Activated T-helper 2 cell treated with anti-CD3 and anti-CD28 coated beads, Interferon-gamma antibody, Interleukin-2, Interleukin-4, amounts not matched to agents 10 μg/mL and 5 μg/mL and 100 μg/mL, durations not matched to agents 14 hours and 24 hours and 36 hours (primary cell): ENCODE measurements at regions not wholly inside any gene's neighbourhood (a gene's known extent, or its start where the extent isn't known, plus 50 kb on each side); places are given as distances from the start of the nearest gene placed in this dataset.

Experiments used
- DNase-seq: peaks from one replicate; pipeline ENCODE4 v3.0.0; 2021; ENCODE audit warnings: low spot score
- H3K27ac Mint-ChIP-seq: one replicate; pipeline ENCODE4 v1.8.0; 2021; ENCODE audit warnings: mixed read lengths
- H3K27me3 Mint-ChIP-seq: one replicate; pipeline ENCODE4 v1.8.0; 2021; ENCODE audit warnings: low read depth, mixed read lengths
- H3K36me3 Mint-ChIP-seq: one replicate; pipeline ENCODE4 v1.8.0; 2021; ENCODE audit warnings: low read depth, mixed read lengths
- H3K4me1 Mint-ChIP-seq: one replicate; pipeline ENCODE4 v1.8.0; 2021; ENCODE audit warnings: low read depth, mixed read lengths
- H3K4me3 Mint-ChIP-seq: one replicate; pipeline ENCODE4 v1.8.0; 2021; ENCODE audit warnings: low read depth, mild to moderate bottlenecking, moderate library complexity, mixed read lengths
- H3K9me3 Mint-ChIP-seq: one replicate; pipeline ENCODE4 v1.8.0; 2021; ENCODE audit warnings: mixed read lengths
- intact Hi-C: fragments of 100-400 bp; cut with micrococcal nuclease; formaldehyde crosslinking; loops from one replicate; pipeline ENCODE4 v1.15.1; 2023

- Mint-ChIP-seq H3K4me1 (no peaks in the 10 kb centered on the region), H3K27ac (no peak overlapping the region), H3K27me3 (peaks cover 10% of the 10 kb centered on the region), H3K4me3 (no peak overlapping the region), H3K36me3 (no peaks in the 10 kb centered on the region), H3K9me3 (no peaks in the 10 kb centered on the region)
- intact Hi-C loops: no loop called here
- no peak for DNase-seq
These were observed 193.7 kb downstream of the TTC39B start for GRCh38 chr9:15113288-15113687.

DNA sequence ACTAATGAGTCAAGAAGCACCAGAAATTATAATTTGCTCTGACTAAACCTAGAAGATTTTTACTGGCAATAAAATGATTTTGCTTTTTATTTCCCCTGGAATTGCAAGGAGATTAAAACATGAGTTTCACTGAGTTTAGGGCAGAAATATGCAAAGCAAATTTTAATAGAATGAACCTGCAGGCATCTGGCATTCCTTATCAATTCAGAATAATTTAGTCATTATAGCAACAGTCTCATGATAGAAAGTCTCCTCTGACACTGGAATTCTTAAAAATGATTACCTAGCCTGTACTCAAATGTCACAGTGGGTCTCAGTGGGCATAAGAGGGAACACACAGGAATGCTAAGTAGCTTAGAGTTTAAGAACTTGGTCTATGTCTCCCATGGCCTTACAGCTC, 195.9 kb downstream of the TTC39B start:
- intact Hi-C loops: no loop called here
- H3K4me1 Mint-ChIP-seq: no peaks in the 10 kb centered on the region
- peaks cover 7% of the 10 kb centered on the region for H3K27me3 Mint-ChIP-seq
- DNase-seq: no peak
- no peaks in the 10 kb centered on the region for H3K36me3 Mint-ChIP-seq
- no peak overlapping the region for H3K4me3 Mint-ChIP-seq
- peaks cover 3% of the 10 kb centered on the region for H3K9me3 Mint-ChIP-seq
- H3K27ac Mint-ChIP-seq: no peak overlapping the region

DNA sequence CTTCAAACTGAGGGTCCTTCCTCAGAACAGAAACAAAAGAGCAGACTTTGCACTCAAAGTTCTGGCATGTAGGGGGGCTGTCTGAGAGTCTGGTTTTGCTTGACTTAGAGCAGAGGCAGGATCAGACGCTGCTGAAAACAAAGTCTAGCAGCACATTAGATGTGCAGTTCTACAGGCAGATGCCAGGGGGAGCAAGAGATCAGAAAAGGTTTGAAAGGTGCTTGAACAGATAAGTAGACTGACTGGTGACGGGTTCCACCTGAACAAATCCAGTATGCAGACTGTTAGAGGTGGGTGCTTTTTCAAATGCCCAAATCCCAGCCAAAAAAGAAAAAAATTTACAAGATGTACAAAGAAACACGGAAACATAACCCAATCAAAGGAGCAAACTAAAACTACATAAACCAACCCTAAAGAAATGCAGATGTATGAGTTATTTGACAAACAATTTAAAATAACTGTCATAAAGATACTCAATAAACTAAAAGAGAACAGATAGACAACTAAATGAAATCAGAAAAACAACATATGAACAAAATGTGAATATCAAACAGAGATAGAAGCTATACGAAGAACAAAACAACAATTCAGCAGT, 194.7 kb upstream of the FREM1 start:
- no peak overlapping the region for H3K4me3 Mint-ChIP-seq
- DNase-seq: peak; percentile 14
- peaks cover 8% of the 10 kb centered on the region for H3K27me3 Mint-ChIP-seq
- H3K4me1 Mint-ChIP-seq: no peaks in the 10 kb centered on the region
- H3K27ac Mint-ChIP-seq: no peak overlapping the region
- peaks cover 3% of the 10 kb centered on the region for H3K9me3 Mint-ChIP-seq
- H3K36me3 Mint-ChIP-seq: no peaks in the 10 kb centered on the region
- intact Hi-C loops: loop anchor here (1.0 to 2.0 kb wide), 2 partner anchors 30 to 38 kb away; no protein-coding TSS in a partner anchor

DNA sequence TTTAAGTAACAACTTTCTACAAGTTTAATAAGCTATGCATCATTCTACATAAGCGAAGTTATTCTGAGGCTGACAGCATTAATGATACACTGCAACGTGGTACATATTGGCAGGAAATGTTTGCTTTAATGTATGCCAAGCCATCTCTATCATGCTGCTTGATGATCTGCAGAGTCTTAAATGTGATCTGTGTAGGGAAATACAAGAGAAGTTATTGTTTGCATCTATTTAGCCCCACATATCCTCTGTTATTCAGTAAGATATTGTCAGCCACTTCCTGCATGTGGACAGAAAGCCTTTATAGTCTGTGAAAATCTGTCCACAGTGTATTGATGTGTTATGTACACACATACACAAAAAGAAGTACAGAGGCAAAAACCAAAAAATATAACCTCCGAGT, 193.1 kb upstream of the FREM1 start:
- Mint-ChIP-seq H3K27me3 (peaks cover 6% of the 10 kb centered on the region), H3K4me3 (no peak overlapping the region), H3K36me3 (no peaks in the 10 kb centered on the region), H3K4me1 (no peaks in the 10 kb centered on the region), H3K9me3 (peaks cover 3% of the 10 kb centered on the region), H3K27ac (no peak overlapping the region)
- DNase-seq: no peak
- intact Hi-C loops: no loop called here

DNA sequence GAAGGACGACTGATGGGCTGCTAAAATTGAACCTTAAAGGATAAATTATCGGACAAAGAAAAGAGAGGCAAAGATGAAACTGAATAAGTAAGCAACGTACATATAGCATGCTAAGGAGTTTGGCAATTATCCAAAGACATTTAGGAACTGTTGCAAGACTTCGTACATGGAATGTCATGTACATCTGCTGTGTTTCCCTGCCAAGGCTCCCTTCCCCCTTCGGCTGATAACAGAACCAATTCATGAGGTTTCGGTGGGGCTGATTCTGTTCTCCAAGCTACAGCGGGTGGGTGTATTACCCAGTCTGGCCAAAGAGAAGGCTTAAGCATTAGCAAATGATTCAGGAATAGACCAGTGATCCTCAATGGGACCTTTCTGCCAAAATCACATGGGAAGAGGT, 190.9 kb upstream of the FREM1 start:
- Mint-ChIP-seq H3K27me3 (peaks cover 6% of the 10 kb centered on the region), H3K4me3 (no peak overlapping the region), H3K9me3 (no peaks in the 10 kb centered on the region), H3K4me1 (no peaks in the 10 kb centered on the region), H3K27ac (no peak overlapping the region), H3K36me3 (no peaks in the 10 kb centered on the region)
- no peak for DNase-seq
- intact Hi-C loops: no loop called here

- DNase-seq: no peak
- Mint-ChIP-seq H3K4me3 (no peak overlapping the region), H3K27me3 (peaks cover 4% of the 10 kb centered on the region), H3K36me3 (no peaks in the 10 kb centered on the region), H3K9me3 (no peaks in the 10 kb centered on the region), H3K27ac (no peak overlapping the region), H3K4me1 (no peaks in the 10 kb centered on the region)
- intact Hi-C loops: no loop called here
These were observed 190.3 kb upstream of the FREM1 start for GRCh38 chr9:15100571-15100970.

DNA sequence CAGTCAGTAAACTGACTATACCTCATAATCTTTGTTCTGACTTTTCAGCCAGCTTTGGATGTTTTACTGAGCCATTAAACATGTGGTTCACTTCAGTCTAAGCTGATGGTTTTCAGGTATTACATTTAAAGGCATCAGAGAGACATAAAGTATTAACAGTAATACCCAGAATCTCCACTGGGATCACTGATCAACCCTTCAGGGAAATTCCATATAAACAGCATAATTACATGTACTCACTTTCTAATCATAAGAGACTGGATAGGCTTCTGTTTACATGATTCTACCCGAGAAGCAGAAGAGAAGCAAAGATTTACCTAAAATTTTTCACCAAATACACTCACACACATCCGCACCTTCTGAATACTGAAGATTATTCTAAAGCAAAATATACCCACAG, 186.7 kb upstream of the FREM1 start:
- no peak for DNase-seq
- H3K27ac Mint-ChIP-seq: no peak overlapping the region
- no peaks in the 10 kb centered on the region for H3K4me1 Mint-ChIP-seq
- no peaks in the 10 kb centered on the region for H3K36me3 Mint-ChIP-seq
- intact Hi-C loops: no loop called here
- peaks cover 2% of the 10 kb centered on the region for H3K27me3 Mint-ChIP-seq
- H3K9me3 Mint-ChIP-seq: no peaks in the 10 kb centered on the region
- H3K4me3 Mint-ChIP-seq: no peak overlapping the region

- no peaks in the 10 kb centered on the region for H3K4me1 Mint-ChIP-seq
- no peaks in the 10 kb centered on the region for H3K9me3 Mint-ChIP-seq
- DNase-seq: no peak
- H3K36me3 Mint-ChIP-seq: no peaks in the 10 kb centered on the region
- H3K27ac Mint-ChIP-seq: no peak overlapping the region
- H3K27me3 Mint-ChIP-seq: no peaks in the 10 kb centered on the region
- no peak overlapping the region for H3K4me3 Mint-ChIP-seq
- intact Hi-C loops: no loop called here
These were observed 176.6 kb upstream of the FREM1 start for GRCh38 chr9:15086778-15087324.

DNA sequence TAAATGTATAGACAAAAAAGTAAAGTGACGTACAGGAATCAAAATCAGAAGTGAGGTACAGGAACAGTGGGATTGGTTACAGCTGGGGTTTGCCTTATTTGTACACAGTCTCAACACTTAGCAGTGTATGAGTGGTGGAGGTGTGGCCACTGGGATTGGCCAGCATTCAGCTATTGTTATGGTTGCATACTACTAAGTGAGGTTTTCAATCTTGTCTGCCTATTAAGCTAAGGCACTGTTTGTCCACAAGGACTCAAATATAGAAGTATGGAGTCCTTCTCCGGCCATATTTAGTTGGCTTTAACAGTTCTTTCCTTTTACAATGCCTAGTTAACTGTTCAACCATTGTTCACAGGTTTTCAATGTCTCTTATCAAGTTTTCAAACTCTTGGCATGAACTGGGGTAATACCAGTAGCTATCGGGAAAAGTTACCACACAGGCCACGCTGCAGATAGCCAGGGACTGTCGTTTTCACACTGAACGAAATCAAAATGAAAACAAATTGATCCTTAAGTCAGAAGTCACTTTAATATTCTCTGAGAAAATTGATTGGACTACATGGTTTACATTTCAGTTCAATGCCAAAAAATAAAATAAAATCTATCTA, 176.0 kb upstream of the FREM1 start:
- DNase-seq: no peak
- no peaks in the 10 kb centered on the region for H3K27me3 Mint-ChIP-seq
- no peaks in the 10 kb centered on the region for H3K9me3 Mint-ChIP-seq
- intact Hi-C loops: no loop called here
- no peaks in the 10 kb centered on the region for H3K4me1 Mint-ChIP-seq
- no peak overlapping the region for H3K27ac Mint-ChIP-seq
- no peaks in the 10 kb centered on the region for H3K36me3 Mint-ChIP-seq
- H3K4me3 Mint-ChIP-seq: no peak overlapping the region

- Mint-ChIP-seq H3K27ac (no peak overlapping the region), H3K36me3 (no peaks in the 10 kb centered on the region), H3K9me3 (no peaks in the 10 kb centered on the region), H3K27me3 (peaks cover 3% of the 10 kb centered on the region), H3K4me1 (no peaks in the 10 kb centered on the region), H3K4me3 (no peak overlapping the region)
- intact Hi-C loops: no loop called here
- DNase-seq: no peak
These were observed 171.0 kb upstream of the FREM1 start for GRCh38 chr9:15081021-15081753.

DNA sequence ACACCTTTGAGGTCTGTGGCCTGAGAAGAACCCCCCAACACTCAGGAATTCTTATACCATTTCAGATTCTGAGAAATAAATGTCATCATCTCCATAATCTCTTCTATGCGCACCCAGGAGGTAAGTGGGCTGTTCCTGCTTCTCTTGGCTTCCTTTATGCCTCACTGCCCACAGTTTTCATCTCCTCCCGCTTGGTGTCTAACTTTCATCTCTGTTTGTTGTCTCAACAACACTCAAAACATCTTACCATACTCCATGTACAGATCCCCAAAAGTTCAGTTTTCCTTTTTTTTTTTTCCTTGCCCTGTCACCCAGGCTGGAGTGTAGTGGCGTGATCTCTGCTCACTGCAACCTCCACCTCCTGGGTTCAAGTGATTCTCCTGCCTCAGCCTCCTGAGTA, 170.2 kb upstream of the FREM1 start:
- Mint-ChIP-seq H3K27ac (no peak overlapping the region), H3K27me3 (peaks cover 3% of the 10 kb centered on the region), H3K4me1 (no peaks in the 10 kb centered on the region), H3K9me3 (no peaks in the 10 kb centered on the region), H3K36me3 (no peaks in the 10 kb centered on the region), H3K4me3 (no peak overlapping the region)
- intact Hi-C loops: no loop called here
- no peak for DNase-seq

DNA sequence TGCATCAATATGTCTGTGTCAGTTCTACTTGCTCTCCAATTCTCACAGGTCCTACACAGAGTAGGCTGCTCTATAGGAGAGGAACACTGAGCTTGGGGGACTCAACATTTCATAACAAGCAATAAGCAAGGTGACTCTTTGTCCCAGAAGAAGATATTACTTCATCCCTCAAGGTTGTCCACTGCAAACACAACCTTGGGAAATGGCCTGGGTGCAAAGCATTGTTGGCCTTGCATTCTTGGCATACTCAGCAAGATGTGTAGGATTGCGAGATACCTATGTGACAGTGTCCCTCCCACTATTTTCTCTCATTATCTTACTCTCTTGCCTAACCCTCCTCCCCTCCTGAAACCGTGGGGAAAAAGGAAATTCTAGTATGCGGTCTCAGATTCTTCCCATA, 169.8 kb upstream of the FREM1 start:
- H3K27me3 Mint-ChIP-seq: peaks cover 3% of the 10 kb centered on the region
- intact Hi-C loops: no loop called here
- H3K27ac Mint-ChIP-seq: no peak overlapping the region
- H3K9me3 Mint-ChIP-seq: no peaks in the 10 kb centered on the region
- no peak for DNase-seq
- H3K4me1 Mint-ChIP-seq: no peaks in the 10 kb centered on the region
- H3K4me3 Mint-ChIP-seq: no peak overlapping the region
- no peaks in the 10 kb centered on the region for H3K36me3 Mint-ChIP-seq
